WTC11 (cell line): ENCODE measurements at regions not wholly inside any gene's neighbourhood (a gene's known extent, or its start where the extent isn't known, plus 50 kb on each side); places are given as distances from the start of the nearest gene placed in this dataset.

Experiments used
- ATAC-seq: fragments of 200-7000 bp; cut with Tn5 transposase; 2 replicates; pipeline ENCODE4 v1.10.0; 2021; ENCODE audit warnings: mild to moderate bottlenecking, moderate library complexity
- CTCF ChIA-PET: fragments of 300-600 bp; sonication (Branson Sonifier 250); formaldehyde crosslinking; loops from one replicate; lab custom pipeline; 2021; ENCODE audit warnings: antibody characterized with exemption; lab: Charles Lee
- POLR2A ChIA-PET: fragments of 350-600 bp; sonication (Branson Sonifier 250); formaldehyde crosslinking; loops from one replicate; lab custom pipeline; 2021; ENCODE audit warnings: antibody characterized with exemption; lab: Charles Lee
- DNase-seq: peaks from one replicate; pipeline ENCODE4 v3.0.0; 2021; ENCODE audit warnings: low spot score
- H3K27ac Mint-ChIP-seq: 2 replicates; pipeline ENCODE4 v1.8.0; 2021; ENCODE audit warnings: mixed read lengths
- H3K27me3 Mint-ChIP-seq: 2 replicates; pipeline ENCODE4 v1.8.0; 2021; ENCODE audit warnings: low read depth, mild to moderate bottlenecking, moderate library complexity, mixed read lengths
- H3K36me3 Mint-ChIP-seq: 2 replicates; pipeline ENCODE4 v1.8.0; 2021; ENCODE audit warnings: mixed read lengths
- H3K4me1 Mint-ChIP-seq: 2 replicates; pipeline ENCODE4 v1.8.0; 2022; ENCODE audit warnings: mixed read lengths
- H3K4me3 Mint-ChIP-seq: 2 replicates; pipeline ENCODE4 v1.8.0; 2021; ENCODE audit warnings: mild to moderate bottlenecking, moderate library complexity, mixed read lengths
- H3K9me3 Mint-ChIP-seq: 2 replicates; pipeline ENCODE4 v1.8.0; 2021; ENCODE audit warnings: mixed read lengths
- CREM ChIP-seq: sonication (generic); formaldehyde crosslinking; IDR thresholded peaks from 2 replicates; pipeline ENCODE4 v1.8.1; 2022; ENCODE audit warnings: mild to moderate bottlenecking, missing genetic modification reagents, moderate library complexity
- CTCF ChIP-seq: fragments of 200-600 bp; IDR thresholded peaks from 2 replicates; pipeline ENCODE4 v1.8.0; 2022; ENCODE audit warnings: antibody characterized with exemption
- GABPB1 ChIP-seq: sonication (generic); formaldehyde crosslinking; IDR thresholded peaks from 2 replicates; pipeline ENCODE4 v1.8.1; 2023; ENCODE audit warnings: mild to moderate bottlenecking, missing genetic modification reagents
- HMGXB4 ChIP-seq: sonication (generic); formaldehyde crosslinking; IDR thresholded peaks from 2 replicates; pipeline ENCODE4 v1.8.1; 2023; ENCODE audit warnings: mild to moderate bottlenecking, moderate library complexity, missing genetic modification reagents
- MAX ChIP-seq: sonication (generic); formaldehyde crosslinking; IDR thresholded peaks from 2 replicates; pipeline ENCODE4 v1.8.0; 2022; ENCODE audit warnings: mild to moderate bottlenecking, missing genetic modification reagents
- NFE2L1 ChIP-seq: sonication (generic); formaldehyde crosslinking; IDR thresholded peaks from 2 replicates; pipeline ENCODE4 v1.8.1; 2023; ENCODE audit warnings: missing genetic modification reagents
- NR1H2 ChIP-seq: sonication (generic); formaldehyde crosslinking; IDR thresholded peaks from 2 replicates; pipeline ENCODE4 v1.9.0; 2021; ENCODE audit warnings: mild to moderate bottlenecking, moderate library complexity, missing genetic modification reagents
- NR2C2 ChIP-seq: sonication (generic); formaldehyde crosslinking; IDR thresholded peaks from 2 replicates; pipeline ENCODE4 v1.8.0; 2022; ENCODE audit warnings: mild to moderate bottlenecking, missing genetic modification reagents
- TCF7 ChIP-seq: sonication (generic); formaldehyde crosslinking; IDR thresholded peaks from 2 replicates; pipeline ENCODE4 v1.8.0; 2022; ENCODE audit warnings: mild to moderate bottlenecking, low read depth, missing genetic modification reagents, moderate library complexity
- ZMAT4 ChIP-seq: fragments of 250-450 bp; sonication (Bioruptor Pico); IDR thresholded peaks from 2 replicates; pipeline ENCODE4 v1.9.0; 2021; ENCODE audit warnings: mild to moderate bottlenecking
- ZNF281 ChIP-seq: sonication (generic); formaldehyde crosslinking; IDR thresholded peaks from 2 replicates; pipeline ENCODE4 v1.8.0; 2023; ENCODE audit warnings: mild to moderate bottlenecking, missing genetic modification reagents
- ZNF532 ChIP-seq: fragments of 250-450 bp; sonication (Bioruptor Pico); IDR thresholded peaks from 2 replicates; pipeline ENCODE4 v1.9.0; 2021; ENCODE audit warnings: mild to moderate bottlenecking, borderline replicate concordance

- TF ChIP-seq ZMAT4 (CRISPR knock-in tag) (no peak), ZNF532 (no peak), MAX (CRISPR knock-in tag) (no peak), ZNF281 (no peak), NFE2L1 (CRISPR knock-in tag) (no peak), HMGXB4 (CRISPR knock-in tag) (no peak), NR1H2 (no peak)
These were observed 60.9 kb upstream of the WSB1 start (continued) for GRCh38 chr17:27233059-27233458.

GRCh38 chr17:27233776-27234175, 60.1 kb upstream of the WSB1 start:
- no peak overlapping the region for H3K4me3 Mint-ChIP-seq
- peaks cover 6% of the 10 kb centered on the region; the same call in 1 of the 2 replicates for H3K27me3 Mint-ChIP-seq
- no peak for DNase-seq
- H3K4me1 Mint-ChIP-seq, result no peaks in the 10 kb centered on the region
- no peak for TF ChIP-seq TCF7 (CRISPR knock-in tag)
- TF ChIP-seq NR2C2 (CRISPR knock-in tag), result no peak
- no peak for TF ChIP-seq GABPB1 (CRISPR knock-in tag)
- peaks cover 9% of the 10 kb centered on the region for H3K9me3 Mint-ChIP-seq
- H3K27ac Mint-ChIP-seq, result no peak overlapping the region
- ATAC-seq, result no peak
- H3K36me3 Mint-ChIP-seq, result no peaks in the 10 kb centered on the region
- ChIA-PET CTCF (interaction anchor here (1.2 kb wide), 1 partner anchor 99 kb away, joined by 7 read pairs; no protein-coding TSS in a partner anchor), POLR2A (no interaction called here)

- POLR2A ChIA-PET, result no interaction called here
- peak; percentile 62 for TF ChIP-seq CTCF
- no peak for TF ChIP-seq CREM (CRISPR knock-in tag)
- H3K36me3 Mint-ChIP-seq, result no peaks in the 10 kb centered on the region
- H3K4me1 Mint-ChIP-seq, result peaks cover 7% of the 10 kb centered on the region
- no peak overlapping the region for H3K4me3 Mint-ChIP-seq
- H3K27me3 Mint-ChIP-seq, result peaks cover 3% of the 10 kb centered on the region; the same call in 1 of the 2 replicates
- DNase-seq (peak; percentile 71), ATAC-seq (peak; percentile 53)
- no peak overlapping the region for H3K27ac Mint-ChIP-seq
- CTCF ChIA-PET, result interaction anchor here (0.5 to 3.8 kb wide), 53 partner anchors 9 to 418 kb away, joined by 3 to 54 read pairs (median 4); partner anchors contain the start of gene WSB1
- H3K9me3 Mint-ChIP-seq, result no peaks in the 10 kb centered on the region
These were observed 57.1 kb upstream of the WSB1 start for GRCh38 chr17:27236717-27237315.
